ENCODE measurements at regions not wholly inside any gene's neighbourhood (a gene's known extent, or its start where the extent isn't known, plus 50 kb on each side); places are given as distances from the start of the nearest gene placed in this dataset.
A peak's percentile ranks its signal among the peaks of the same experiment; 100 is the strongest.

DNA sequence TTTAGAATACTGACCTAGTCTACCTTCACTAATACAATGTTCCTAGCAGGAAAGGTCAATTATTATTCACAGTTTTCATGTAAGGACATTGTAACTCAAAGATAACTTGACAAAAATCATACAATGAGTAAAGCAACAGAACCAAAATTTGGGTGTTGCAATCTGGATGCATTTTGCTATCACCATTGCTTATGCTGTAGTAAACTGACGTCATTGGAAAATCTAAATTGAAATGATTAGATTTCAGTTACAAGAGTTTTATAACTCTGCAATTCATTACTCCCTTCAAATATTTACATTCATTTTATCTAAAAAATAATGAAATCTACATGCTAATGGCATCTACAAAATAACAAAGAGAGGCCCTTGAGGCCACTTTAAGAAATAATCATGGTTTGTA lies 147.0 kb downstream of the TENT5A start:
- Histone ChIP-seq H3K27ac (ENCODE audit: extremely low read depth, low read depth, low read length) (no peak overlapping the region), H3K9me3 (ENCODE audit: control insufficient read depth, insufficient read depth, low read depth, low read length) (no peaks in the 10 kb centered on the region), H3K4me3 (ENCODE audit: low read depth, low read length) (no peak overlapping the region), H3K4me1 (ENCODE audit: control insufficient read depth, insufficient read depth, low read length) (no peaks in the 10 kb centered on the region), H3K36me3 (ENCODE audit: control insufficient read depth in 2 of 2, insufficient read depth in 1 of 2, low read length in 2 of 2) (no peaks in the 10 kb centered on the region)
- no peak for TF ChIP-seq ZNF175 (tag by site-specific recombination; IDR thresholded peaks at IDR 0.05)
- no peak for TF ChIP-seq ZNF16 (tag by site-specific recombination; IDR thresholded peaks at IDR 0.05; ENCODE audit: low read depth)
- TF ChIP-seq ZNF157 (tag by site-specific recombination; IDR thresholded peaks at IDR 0.05): no peak
- TF ChIP-seq ATF2 (tag by site-specific recombination; IDR thresholded peaks at IDR 0.05; ENCODE audit: low read depth): 0 out of 2 replicates have a peak, but pooled peaks have one; percentile 13
- no peak for TF ChIP-seq ZNF292 (tag by site-specific recombination; IDR thresholded peaks at IDR 0.05; ENCODE audit: borderline replicate concordance, low read depth)
- no peak for TF ChIP-seq MEIS1 (CRISPR knock-in tag; IDR thresholded peaks at IDR 0.05; ENCODE audit: borderline replicate concordance)
- TF ChIP-seq SALL2 (tag by site-specific recombination; IDR thresholded peaks at IDR 0.05; ENCODE audit: borderline replicate concordance): no peak
- POLR2A ChIA-PET: no interaction called here
- CTCF ChIA-PET: no interaction called here

DNA sequence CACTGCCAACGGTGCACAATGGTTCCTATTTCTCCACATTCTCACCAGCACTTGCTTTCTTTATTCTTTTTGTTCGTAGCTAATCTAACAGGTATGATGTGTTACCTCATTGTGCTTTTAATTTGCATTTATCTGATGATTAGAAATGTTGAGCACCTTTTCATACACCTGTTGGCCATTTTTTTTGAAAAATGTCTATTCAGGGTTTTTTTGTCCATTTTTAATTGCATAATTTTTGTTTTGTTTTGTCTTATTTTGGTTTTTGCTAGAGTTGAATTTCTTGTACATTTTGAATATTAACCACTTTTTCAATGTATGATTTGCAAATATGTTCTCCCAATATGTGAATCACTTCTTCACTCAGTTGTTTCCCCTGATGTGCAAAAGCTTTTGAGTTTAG lies 150.6 kb downstream of the TENT5A start:
- ChIA-PET POLR2A (no interaction called here), CTCF (no interaction called here)
- H3K4me1 ChIP-seq (ENCODE audit: control insufficient read depth, insufficient read depth, low read length): no peaks in the 10 kb centered on the region
- H3K9me3 ChIP-seq (ENCODE audit: control insufficient read depth, insufficient read depth, low read depth, low read length): no peaks in the 10 kb centered on the region
- H3K27ac ChIP-seq (ENCODE audit: extremely low read depth, low read depth, low read length): no peak overlapping the region
- H3K4me3 ChIP-seq (ENCODE audit: low read depth, low read length): no peak overlapping the region
- H3K36me3 ChIP-seq (ENCODE audit: control insufficient read depth in 2 of 2, insufficient read depth in 1 of 2, low read length in 2 of 2): no peaks in the 10 kb centered on the region
- TF ChIP-seq ZNF549 (tag by site-specific recombination; IDR thresholded peaks at IDR 0.05): no peak
- no peak for TF ChIP-seq ZNF155 (tag by site-specific recombination; IDR thresholded peaks at IDR 0.05)
- no peak for TF ChIP-seq TRIM28 (IDR thresholded peaks at IDR 0.05; ENCODE audit: borderline replicate concordance, low read length)
- TF ChIP-seq KLF1 (tag by site-specific recombination; IDR thresholded peaks at IDR 0.05): no peak
- no peak for TF ChIP-seq ZNF664 (tag by site-specific recombination; IDR thresholded peaks at IDR 0.05)
- no peak for TF ChIP-seq ZNF792 (tag by site-specific recombination; IDR thresholded peaks at IDR 0.05)
- TF ChIP-seq ZNF223 (tag by site-specific recombination; IDR thresholded peaks at IDR 0.05): no peak
- TF ChIP-seq, protein P1, sequence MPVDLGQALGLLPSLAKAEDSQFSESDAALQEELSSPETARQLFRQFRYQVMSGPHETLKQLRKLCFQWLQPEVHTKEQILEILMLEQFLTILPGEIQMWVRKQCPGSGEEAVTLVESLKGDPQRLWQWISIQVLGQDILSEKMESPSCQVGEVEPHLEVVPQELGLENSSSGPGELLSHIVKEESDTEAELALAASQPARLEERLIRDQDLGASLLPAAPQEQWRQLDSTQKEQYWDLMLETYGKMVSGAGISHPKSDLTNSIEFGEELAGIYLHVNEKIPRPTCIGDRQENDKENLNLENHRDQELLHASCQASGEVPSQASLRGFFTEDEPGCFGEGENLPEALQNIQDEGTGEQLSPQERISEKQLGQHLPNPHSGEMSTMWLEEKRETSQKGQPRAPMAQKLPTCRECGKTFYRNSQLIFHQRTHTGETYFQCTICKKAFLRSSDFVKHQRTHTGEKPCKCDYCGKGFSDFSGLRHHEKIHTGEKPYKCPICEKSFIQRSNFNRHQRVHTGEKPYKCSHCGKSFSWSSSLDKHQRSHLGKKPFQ (tag by site-specific recombination; IDR thresholded peaks at IDR 0.05): no peak
- TF ChIP-seq, protein P2, sequence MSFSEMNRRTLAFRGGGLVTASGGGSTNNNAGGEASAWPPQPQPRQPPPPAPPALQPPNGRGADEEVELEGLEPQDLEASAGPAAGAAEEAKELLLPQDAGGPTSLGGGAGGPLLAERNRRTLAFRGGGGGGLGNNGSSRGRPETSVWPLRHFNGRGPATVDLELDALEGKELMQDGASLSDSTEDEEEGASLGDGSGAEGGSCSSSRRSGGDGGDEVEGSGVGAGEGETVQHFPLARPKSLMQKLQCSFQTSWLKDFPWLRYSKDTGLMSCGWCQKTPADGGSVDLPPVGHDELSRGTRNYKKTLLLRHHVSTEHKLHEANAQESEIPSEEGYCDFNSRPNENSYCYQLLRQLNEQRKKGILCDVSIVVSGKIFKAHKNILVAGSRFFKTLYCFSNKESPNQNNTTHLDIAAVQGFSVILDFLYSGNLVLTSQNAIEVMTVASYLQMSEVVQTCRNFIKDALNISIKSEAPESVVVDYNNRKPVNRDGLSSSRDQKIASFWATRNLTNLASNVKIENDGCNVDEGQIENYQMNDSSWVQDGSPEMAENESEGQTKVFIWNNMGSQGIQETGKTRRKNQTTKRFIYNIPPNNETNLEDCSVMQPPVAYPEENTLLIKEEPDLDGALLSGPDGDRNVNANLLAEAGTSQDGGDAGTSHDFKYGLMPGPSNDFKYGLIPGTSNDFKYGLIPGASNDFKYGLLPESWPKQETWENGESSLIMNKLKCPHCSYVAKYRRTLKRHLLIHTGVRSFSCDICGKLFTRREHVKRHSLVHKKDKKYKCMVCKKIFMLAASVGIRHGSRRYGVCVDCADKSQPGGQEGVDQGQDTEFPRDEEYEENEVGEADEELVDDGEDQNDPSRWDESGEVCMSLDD (tag by site-specific recombination; IDR thresholded peaks at IDR 0.05): no peak
- TF ChIP-seq ZNF768 (tag by site-specific recombination; IDR thresholded peaks at IDR 0.05): no peak
- no peak for TF ChIP-seq KLF10 (tag by site-specific recombination; IDR thresholded peaks at IDR 0.05)
- TF ChIP-seq, protein P3, sequence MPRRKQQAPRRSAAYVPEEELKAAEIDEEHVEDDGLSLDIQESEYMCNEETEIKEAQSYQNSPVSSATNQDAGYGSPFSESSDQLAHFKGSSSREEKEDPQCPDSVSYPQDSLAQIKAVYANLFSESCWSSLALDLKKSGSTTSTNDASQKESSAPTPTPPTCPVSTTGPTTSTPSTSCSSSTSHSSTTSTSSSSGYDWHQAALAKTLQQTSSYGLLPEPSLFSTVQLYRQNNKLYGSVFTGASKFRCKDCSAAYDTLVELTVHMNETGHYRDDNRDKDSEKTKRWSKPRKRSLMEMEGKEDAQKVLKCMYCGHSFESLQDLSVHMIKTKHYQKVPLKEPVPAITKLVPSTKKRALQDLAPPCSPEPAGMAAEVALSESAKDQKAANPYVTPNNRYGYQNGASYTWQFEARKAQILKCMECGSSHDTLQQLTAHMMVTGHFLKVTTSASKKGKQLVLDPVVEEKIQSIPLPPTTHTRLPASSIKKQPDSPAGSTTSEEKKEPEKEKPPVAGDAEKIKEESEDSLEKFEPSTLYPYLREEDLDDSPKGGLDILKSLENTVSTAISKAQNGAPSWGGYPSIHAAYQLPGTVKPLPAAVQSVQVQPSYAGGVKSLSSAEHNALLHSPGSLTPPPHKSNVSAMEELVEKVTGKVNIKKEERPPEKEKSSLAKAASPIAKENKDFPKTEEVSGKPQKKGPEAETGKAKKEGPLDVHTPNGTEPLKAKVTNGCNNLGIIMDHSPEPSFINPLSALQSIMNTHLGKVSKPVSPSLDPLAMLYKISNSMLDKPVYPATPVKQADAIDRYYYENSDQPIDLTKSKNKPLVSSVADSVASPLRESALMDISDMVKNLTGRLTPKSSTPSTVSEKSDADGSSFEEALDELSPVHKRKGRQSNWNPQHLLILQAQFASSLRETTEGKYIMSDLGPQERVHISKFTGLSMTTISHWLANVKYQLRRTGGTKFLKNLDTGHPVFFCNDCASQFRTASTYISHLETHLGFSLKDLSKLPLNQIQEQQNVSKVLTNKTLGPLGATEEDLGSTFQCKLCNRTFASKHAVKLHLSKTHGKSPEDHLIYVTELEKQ (tag by site-specific recombination; IDR thresholded peaks at IDR 0.05; ENCODE audit: borderline replicate concordance): no peak
- TF ChIP-seq, protein P4, sequence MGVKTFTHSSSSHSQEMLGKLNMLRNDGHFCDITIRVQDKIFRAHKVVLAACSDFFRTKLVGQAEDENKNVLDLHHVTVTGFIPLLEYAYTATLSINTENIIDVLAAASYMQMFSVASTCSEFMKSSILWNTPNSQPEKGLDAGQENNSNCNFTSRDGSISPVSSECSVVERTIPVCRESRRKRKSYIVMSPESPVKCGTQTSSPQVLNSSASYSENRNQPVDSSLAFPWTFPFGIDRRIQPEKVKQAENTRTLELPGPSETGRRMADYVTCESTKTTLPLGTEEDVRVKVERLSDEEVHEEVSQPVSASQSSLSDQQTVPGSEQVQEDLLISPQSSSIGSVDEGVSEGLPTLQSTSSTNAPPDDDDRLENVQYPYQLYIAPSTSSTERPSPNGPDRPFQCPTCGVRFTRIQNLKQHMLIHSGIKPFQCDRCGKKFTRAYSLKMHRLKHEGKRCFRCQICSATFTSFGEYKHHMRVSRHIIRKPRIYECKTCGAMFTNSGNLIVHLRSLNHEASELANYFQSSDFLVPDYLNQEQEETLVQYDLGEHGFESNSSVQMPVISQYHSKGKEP (tag by site-specific recombination; IDR thresholded peaks at IDR 0.05): no peak
- no peak for TF ChIP-seq ZBTB6 (tag by site-specific recombination; IDR thresholded peaks at IDR 0.05)
- TF ChIP-seq, protein P5, sequence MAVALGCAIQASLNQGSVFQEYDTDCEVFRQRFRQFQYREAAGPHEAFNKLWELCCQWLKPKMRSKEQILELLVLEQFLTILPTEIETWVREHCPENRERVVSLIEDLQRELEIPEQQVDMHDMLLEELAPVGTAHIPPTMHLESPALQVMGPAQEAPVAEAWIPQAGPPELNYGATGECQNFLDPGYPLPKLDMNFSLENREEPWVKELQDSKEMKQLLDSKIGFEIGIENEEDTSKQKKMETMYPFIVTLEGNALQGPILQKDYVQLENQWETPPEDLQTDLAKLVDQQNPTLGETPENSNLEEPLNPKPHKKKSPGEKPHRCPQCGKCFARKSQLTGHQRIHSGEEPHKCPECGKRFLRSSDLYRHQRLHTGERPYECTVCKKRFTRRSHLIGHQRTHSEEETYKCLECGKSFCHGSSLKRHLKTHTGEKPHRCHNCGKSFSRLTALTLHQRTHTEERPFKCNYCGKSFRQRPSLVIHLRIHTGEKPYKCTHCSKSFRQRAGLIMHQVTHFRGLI (tag by site-specific recombination; IDR thresholded peaks at IDR 0.05): no peak
